Thoracic aorta (tissue), 2 donors: ENCODE measurements at regions not wholly inside any gene's neighbourhood (a gene's known extent, or its start where the extent isn't known, plus 50 kb on each side); places are given as distances from the start of the nearest gene placed in this dataset.
"Not testable (repeated sequence)": the region's sequence is repeated elsewhere in the genome, so short reads cannot be mapped to it uniquely, and the experiment has no call there.

ENCODE experiments used
- ATAC-seq: fragments of 150-250 bp; one replicate; pipeline ENCODE4 v1.8.0; 2017; ENCODE audit warnings: low read depth; ENCODE audit not compliant: insufficient number of reproducible peaks, low FRiP score
- DNase-seq: peaks from one replicate; pipeline ENCODE4 v3.0.0-alpha.2; 2020; ENCODE audit warnings: low spot score
- H3K27ac ChIP-seq, 2 donors: fragments of 200-600 bp; sonication (generic); 1 replicate in 1 of 2; 2 replicates in 1 of 2; pipeline ENCODE4 v1.5.1; 2016; ENCODE audit warnings: mild to moderate bottlenecking in 2 of 2, moderate library complexity in 2 of 2
- H3K27me3 ChIP-seq: fragments of 200-600 bp; sonication (generic); replicated peaks from 2 replicates; pipeline ENCODE4 v1.6.0; 2016; ENCODE audit warnings: mild to moderate bottlenecking; ENCODE audit not compliant: insufficient read depth
- H3K36me3 ChIP-seq: fragments of 200-600 bp; sonication (generic); one replicate; pipeline ENCODE4 v1.5.1; 2016
- H3K4me1 ChIP-seq, 2 donors: fragments of 200-600 bp; sonication (generic); 1 replicate in 1 of 2; 2 replicates in 1 of 2; pipeline versions ENCODE4 v1.5.1 to v1.6.0; 2016; ENCODE audit warnings: low read depth in 2 of 2, mild to moderate bottlenecking in 1 of 2; ENCODE audit not compliant: control insufficient read depth in 1 of 2
- H3K4me3 ChIP-seq: fragments of 200-600 bp; sonication (generic); 2 replicates; pipeline ENCODE4 v1.5.1; 2016; ENCODE audit warnings: mild to moderate bottlenecking
- H3K9me3 ChIP-seq: fragments of 200-600 bp; sonication (generic); 2 replicates; pipeline ENCODE4 v1.5.1; 2016
- TF ChIP-seq, protein P1 (sequence below): fragments of 200-600 bp; sonication (generic); IDR thresholded peaks from one replicate; pipeline ENCODE4 v1.5.1; 2019; ENCODE audit warnings: antibody characterized with exemption

DNA sequence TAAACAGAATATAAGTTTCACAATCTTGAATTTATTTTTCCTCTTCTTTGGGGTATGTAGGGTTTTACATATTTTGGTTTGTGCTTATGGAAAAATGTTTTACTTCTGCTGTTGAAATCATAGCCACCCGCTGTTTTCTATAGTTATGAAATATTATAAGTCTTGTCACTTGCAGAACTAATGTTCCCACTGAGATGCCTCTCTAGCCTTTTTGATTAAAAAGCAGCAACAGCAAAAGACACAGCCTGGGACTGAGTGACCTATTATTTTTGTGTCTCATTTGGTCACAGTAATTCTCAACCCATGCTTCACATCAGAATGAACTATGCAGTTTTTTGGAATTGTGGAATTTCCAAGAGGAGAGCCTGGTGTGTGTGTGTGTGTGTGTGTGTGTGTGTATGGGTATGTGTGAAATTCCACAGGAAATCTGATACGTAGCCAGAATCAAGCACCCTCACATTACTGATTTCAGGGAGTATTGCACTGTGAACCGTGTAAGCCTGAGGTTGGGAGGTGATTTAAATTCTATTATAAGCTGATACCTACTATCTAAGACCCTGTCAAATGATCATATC is 55.7 kb upstream of the FRMD6 start:
- Histone ChIP-seq H3K27ac (no peak overlapping the region), H3K36me3 (no peaks in the 10 kb centered on the region), H3K4me3 (no peak overlapping the region), H3K27me3 (no peaks in the 10 kb centered on the region), H3K9me3 (no peaks in the 10 kb centered on the region), H3K4me1 (peaks cover 3 to 14% of the 10 kb centered on the region in 2 donors)
- no peak for DNase-seq
- no peak for ATAC-seq
- TF ChIP-seq, protein P1, sequence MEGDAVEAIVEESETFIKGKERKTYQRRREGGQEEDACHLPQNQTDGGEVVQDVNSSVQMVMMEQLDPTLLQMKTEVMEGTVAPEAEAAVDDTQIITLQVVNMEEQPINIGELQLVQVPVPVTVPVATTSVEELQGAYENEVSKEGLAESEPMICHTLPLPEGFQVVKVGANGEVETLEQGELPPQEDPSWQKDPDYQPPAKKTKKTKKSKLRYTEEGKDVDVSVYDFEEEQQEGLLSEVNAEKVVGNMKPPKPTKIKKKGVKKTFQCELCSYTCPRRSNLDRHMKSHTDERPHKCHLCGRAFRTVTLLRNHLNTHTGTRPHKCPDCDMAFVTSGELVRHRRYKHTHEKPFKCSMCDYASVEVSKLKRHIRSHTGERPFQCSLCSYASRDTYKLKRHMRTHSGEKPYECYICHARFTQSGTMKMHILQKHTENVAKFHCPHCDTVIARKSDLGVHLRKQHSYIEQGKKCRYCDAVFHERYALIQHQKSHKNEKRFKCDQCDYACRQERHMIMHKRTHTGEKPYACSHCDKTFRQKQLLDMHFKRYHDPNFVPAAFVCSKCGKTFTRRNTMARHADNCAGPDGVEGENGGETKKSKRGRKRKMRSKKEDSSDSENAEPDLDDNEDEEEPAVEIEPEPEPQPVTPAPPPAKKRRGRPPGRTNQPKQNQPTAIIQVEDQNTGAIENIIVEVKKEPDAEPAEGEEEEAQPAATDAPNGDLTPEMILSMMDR: no peak

GRCh38 chr14:51596488-51597117 is 55.1 kb upstream of the FRMD6 start:
- Histone ChIP-seq H3K9me3 (no peaks in the 10 kb centered on the region), H3K36me3 (no peaks in the 10 kb centered on the region), H3K4me1 (peaks cover 7 to 21% of the 10 kb centered on the region in 2 donors), H3K27me3 (no peaks in the 10 kb centered on the region), H3K27ac (no peak overlapping the region), H3K4me3 (no peak overlapping the region)
- ATAC-seq: no peak
- no peak for DNase-seq
- TF ChIP-seq, protein P1: no peak

GRCh38 chr14:51597261-51598001 is 54.3 kb upstream of the FRMD6 start:
- Histone ChIP-seq H3K9me3 (no peaks in the 10 kb centered on the region), H3K36me3 (no peaks in the 10 kb centered on the region), H3K4me3 (no peak overlapping the region), H3K27me3 (no peaks in the 10 kb centered on the region), H3K27ac (no peak overlapping the region), H3K4me1 (peaks cover 7 to 25% of the 10 kb centered on the region in 2 donors)
- TF ChIP-seq, protein P1: no peak
- DNase-seq: no peak
- ATAC-seq: no peak

DNA sequence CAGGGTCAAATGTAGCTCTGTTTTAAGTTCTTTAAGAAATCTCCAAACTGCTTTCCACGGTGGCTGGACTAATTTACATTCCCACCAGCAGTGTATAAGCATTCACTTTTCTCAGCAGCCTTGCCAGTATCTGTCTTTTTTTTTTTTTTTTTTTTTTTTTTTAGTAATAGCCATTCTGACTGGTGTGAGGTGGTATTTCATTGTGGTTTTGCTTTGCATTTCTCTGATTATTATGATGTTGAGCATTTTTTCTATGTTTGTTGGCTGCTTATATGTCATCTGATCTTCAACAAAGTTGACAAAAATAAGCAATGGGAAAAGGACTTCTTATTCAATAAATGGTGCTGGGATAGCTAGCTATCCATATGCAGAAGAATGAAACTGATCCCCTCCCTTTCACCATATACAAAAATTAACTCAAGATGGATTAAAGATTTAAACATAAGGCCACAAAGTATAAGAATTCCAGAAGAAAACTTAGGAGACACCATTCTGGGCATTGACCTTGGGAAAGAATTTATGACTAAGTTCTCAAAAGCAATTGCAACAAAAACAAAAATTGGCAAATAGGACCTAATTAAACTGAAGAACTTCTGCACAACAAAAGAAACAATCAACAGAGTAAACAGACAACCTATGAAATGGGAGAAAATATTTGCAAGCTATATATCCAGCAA is 52.6 kb upstream of the FRMD6 start:
- not testable (repeated sequence) for H3K27me3 ChIP-seq, H3K4me3 ChIP-seq, DNase-seq, ATAC-seq, H3K27ac ChIP-seq, H3K36me3 ChIP-seq, H3K9me3 ChIP-seq
- peaks cover 7 to 25% of the 10 kb centered on the region in 2 donors for H3K4me1 ChIP-seq

DNA sequence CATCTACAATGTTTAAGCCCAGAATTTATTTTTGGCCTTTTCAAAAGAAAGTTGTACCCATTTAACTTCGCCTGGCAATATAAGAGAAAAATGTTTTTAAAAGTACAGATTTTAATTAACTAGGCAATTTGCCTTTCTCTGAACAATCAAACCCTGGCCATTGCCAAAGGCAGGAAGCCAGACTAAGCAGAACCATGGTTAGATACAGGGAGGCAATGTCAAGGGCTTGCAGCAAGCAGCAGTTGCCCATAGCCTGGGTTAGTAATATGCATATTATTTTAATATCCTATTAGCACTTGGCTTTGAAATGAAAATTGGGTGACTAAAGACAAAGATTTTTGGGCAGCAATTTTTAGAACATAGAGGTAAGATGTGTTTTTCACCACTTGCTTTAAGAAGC is 51.1 kb upstream of the FRMD6 start:
- Histone ChIP-seq H3K36me3 (no peaks in the 10 kb centered on the region), H3K27ac (no peak overlapping the region), H3K4me3 (no peak overlapping the region), H3K9me3 (no peaks in the 10 kb centered on the region), H3K4me1 (peaks cover 7 to 25% of the 10 kb centered on the region in 2 donors), H3K27me3 (no peaks in the 10 kb centered on the region)
- DNase-seq (no peak), ATAC-seq (no peak)
- TF ChIP-seq, protein P1: no peak
